ENCODE measurements at regions not wholly inside any gene's neighbourhood (a gene's known extent, or its start where the extent isn't known, plus 50 kb on each side); places are given as distances from the start of the nearest gene placed in this dataset.
"Not testable (repeated sequence)": the region's sequence is repeated elsewhere in the genome, so short reads cannot be mapped to it uniquely, and the experiment has no call there.

DNA sequence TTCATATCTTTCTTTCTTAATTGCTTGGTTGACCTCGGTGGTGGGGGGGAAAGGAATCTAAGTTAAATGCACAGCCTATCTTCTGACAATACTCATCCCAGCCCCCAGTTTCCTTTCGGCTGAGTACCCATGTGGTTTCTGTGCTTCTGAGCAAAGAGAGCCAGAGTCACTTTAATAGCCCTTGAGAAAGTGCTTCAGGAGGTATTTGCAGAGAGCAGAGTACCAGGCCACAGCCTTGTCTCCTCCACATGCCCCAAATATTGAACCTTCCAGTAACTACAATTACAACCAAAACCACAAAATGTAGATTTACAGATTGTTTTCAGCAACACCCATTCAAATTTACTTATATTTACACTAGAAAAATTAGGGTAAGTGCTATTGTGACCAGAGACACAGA, 647.4 kb downstream of the NR2F2 start:
- peaks cover 0 to 3% of the 10 kb centered on the region in 2 donors for H3K9me3 ChIP-seq (ENCODE audit: control insufficient read depth in 2 of 2, low read length in 2 of 2)
- H3K36me3 ChIP-seq (ENCODE audit: control insufficient read depth in 2 of 2, insufficient read depth in 2 of 2, low read length in 2 of 2) = no peaks in the 10 kb centered on the region
- no peak overlapping the region for H3K27ac ChIP-seq (ENCODE audit: low read depth in 2 of 2, low read length in 2 of 2)
- no peaks in the 10 kb centered on the region for H3K4me1 ChIP-seq (ENCODE audit: control insufficient read depth in 2 of 2, insufficient read depth in 2 of 2, low read length in 2 of 2)
- no peak overlapping the region for H3K4me3 ChIP-seq (ENCODE audit: low read length in 2 of 2)
- no peaks in the 10 kb centered on the region for H3K27me3 ChIP-seq (ENCODE audit: control insufficient read depth in 2 of 2, insufficient read depth in 2 of 2, low read length in 2 of 2)
- H3K9ac ChIP-seq (ENCODE audit: low read depth in 1 of 2, low read length in 2 of 2) = no peak overlapping the region

DNA sequence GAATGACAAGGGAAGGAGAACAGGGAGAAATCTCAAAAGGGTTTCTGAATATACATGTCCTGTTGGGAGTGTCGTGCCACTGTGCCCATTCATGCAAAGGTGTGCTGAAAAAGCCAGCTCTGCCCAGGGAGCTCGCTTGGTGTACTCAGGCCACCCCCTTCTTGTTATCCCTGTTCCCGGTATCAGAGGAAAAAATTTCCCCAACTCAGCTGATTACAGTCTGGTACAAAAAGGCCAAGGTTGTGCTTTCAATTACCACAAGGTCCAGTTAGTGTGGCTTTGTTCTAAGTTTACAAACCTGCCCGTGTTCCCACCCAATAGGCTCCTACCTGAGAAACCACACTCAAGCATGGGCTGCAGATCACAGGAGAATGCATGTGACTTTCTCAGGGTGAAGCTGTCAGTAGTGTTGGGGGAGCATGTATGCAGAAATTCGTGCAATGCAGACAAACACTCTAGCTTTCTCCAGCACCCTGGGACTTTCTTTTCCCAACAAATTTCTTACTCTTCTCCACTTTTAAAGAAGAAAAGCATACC, 648.5 kb downstream of the NR2F2 start:
- Histone ChIP-seq H3K4me1 (ENCODE audit: control insufficient read depth in 2 of 2, insufficient read depth in 2 of 2, low read length in 2 of 2) (no peaks in the 10 kb centered on the region), H3K27me3 (ENCODE audit: control insufficient read depth in 2 of 2, insufficient read depth in 2 of 2, low read length in 2 of 2) (no peaks in the 10 kb centered on the region), H3K36me3 (ENCODE audit: control insufficient read depth in 2 of 2, insufficient read depth in 2 of 2, low read length in 2 of 2) (no peaks in the 10 kb centered on the region), H3K27ac (ENCODE audit: low read depth in 2 of 2, low read length in 2 of 2) (no peak overlapping the region), H3K9ac (ENCODE audit: low read depth in 1 of 2, low read length in 2 of 2) (no peak overlapping the region), H3K9me3 (ENCODE audit: control insufficient read depth in 2 of 2, low read length in 2 of 2) (peaks cover 0 to 3% of the 10 kb centered on the region in 2 donors), H3K4me3 (ENCODE audit: low read length in 2 of 2) (no peak overlapping the region)

DNA sequence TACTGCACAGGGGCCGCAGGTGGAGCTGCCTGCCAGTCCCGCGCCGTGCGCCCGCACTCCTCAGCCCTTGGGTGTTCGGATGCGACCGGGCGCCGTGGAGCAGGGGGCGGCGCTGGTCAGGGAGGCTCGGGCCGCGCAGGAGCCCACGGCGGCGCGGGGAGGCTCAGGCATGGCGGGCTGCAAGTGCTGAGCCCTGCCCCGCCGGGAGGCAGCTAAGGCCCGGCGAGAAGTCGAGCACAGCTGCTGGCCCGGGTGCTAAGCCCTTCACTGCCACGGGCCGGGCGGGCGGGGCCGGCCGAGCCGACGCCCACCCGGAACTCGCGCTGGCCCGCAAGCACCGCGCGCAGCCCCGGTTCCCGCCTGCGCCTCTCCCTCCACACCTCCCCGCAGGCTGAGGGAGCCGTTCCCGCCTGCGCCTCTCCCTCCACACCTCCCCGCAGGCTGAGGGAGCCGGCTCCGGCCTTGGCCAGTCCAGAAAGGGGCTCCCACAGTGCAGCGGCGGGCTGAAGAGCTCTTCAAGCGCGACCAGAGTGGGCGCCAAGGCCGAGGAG, 653.7 kb downstream of the NR2F2 start:
- H3K4me3 ChIP-seq (ENCODE audit: low read length in 2 of 2); H3K36me3 ChIP-seq (ENCODE audit: control insufficient read depth in 2 of 2, insufficient read depth in 2 of 2, low read length in 2 of 2); H3K4me1 ChIP-seq (ENCODE audit: control insufficient read depth in 2 of 2, insufficient read depth in 2 of 2, low read length in 2 of 2); H3K9me3 ChIP-seq (ENCODE audit: control insufficient read depth in 2 of 2, low read length in 2 of 2); H3K27me3 ChIP-seq (ENCODE audit: control insufficient read depth in 2 of 2, insufficient read depth in 2 of 2, low read length in 2 of 2); H3K9ac ChIP-seq (ENCODE audit: low read depth in 1 of 2, low read length in 2 of 2); H3K27ac ChIP-seq (ENCODE audit: low read depth in 2 of 2, low read length in 2 of 2): not testable (repeated sequence)

DNA sequence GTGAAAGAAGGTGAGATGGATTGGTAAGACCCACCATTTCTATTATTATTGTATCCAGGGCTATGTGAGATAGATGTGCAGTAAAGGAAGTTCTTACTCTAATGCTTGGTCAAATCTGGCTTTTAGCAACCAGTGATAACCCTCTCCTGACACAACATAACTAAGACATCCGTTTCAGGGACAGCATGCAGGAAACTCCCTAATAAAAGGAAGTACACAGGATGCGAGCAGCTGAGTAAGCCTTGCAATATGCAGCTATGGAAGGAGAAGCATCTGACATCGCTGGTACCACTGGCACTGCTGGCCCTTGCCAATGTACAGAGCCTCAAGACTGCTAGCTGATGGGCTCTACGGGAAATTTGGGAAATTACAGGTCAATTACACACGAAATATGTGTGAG, 662.3 kb downstream of the NR2F2 start:
- Histone ChIP-seq H3K4me1 (ENCODE audit: control insufficient read depth in 2 of 2, insufficient read depth in 2 of 2, low read length in 2 of 2) (no peaks in the 10 kb centered on the region), H3K9me3 (ENCODE audit: control insufficient read depth in 2 of 2, low read length in 2 of 2) (peaks cover 0 to 5% of the 10 kb centered on the region in 2 donors), H3K27ac (ENCODE audit: low read depth in 2 of 2, low read length in 2 of 2) (no peak overlapping the region), H3K4me3 (ENCODE audit: low read length in 2 of 2) (no peak overlapping the region), H3K27me3 (ENCODE audit: control insufficient read depth in 2 of 2, insufficient read depth in 2 of 2, low read length in 2 of 2) (no peaks in the 10 kb centered on the region), H3K36me3 (ENCODE audit: control insufficient read depth in 2 of 2, insufficient read depth in 2 of 2, low read length in 2 of 2) (no peaks in the 10 kb centered on the region), H3K9ac (ENCODE audit: low read depth in 1 of 2, low read length in 2 of 2) (no peak overlapping the region)

DNA sequence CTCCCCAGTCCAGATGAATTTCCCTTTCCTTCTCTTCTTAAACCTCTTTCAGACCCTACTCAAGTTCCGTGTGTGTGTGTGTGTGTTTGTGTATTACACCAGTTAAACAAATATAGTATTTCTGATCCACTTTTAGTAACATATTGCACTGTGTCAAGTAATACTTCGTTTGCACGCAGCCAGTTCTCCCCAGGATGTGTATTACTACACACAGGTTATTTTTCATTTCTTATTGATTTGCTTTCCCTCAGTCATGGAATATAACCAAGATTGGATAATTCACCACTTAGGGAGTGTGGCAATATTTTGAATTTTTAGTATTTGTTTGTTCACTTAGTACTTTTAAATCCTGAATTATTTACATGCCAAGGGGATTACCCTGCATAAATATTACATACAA, 667.0 kb downstream of the NR2F2 start:
- H3K27ac ChIP-seq (ENCODE audit: low read depth in 2 of 2, low read length in 2 of 2) = no peak overlapping the region
- H3K36me3 ChIP-seq (ENCODE audit: control insufficient read depth in 2 of 2, insufficient read depth in 2 of 2, low read length in 2 of 2) = no peaks in the 10 kb centered on the region
- no peak overlapping the region for H3K9ac ChIP-seq (ENCODE audit: low read depth in 1 of 2, low read length in 2 of 2)
- H3K9me3 ChIP-seq (ENCODE audit: control insufficient read depth in 2 of 2, low read length in 2 of 2) = peaks cover 0 to 5% of the 10 kb centered on the region in 2 donors
- H3K4me3 ChIP-seq (ENCODE audit: low read length in 2 of 2) = no peak overlapping the region
- H3K27me3 ChIP-seq (ENCODE audit: control insufficient read depth in 2 of 2, insufficient read depth in 2 of 2, low read length in 2 of 2) = no peaks in the 10 kb centered on the region
- H3K4me1 ChIP-seq (ENCODE audit: control insufficient read depth in 2 of 2, insufficient read depth in 2 of 2, low read length in 2 of 2) = no peaks in the 10 kb centered on the region

DNA sequence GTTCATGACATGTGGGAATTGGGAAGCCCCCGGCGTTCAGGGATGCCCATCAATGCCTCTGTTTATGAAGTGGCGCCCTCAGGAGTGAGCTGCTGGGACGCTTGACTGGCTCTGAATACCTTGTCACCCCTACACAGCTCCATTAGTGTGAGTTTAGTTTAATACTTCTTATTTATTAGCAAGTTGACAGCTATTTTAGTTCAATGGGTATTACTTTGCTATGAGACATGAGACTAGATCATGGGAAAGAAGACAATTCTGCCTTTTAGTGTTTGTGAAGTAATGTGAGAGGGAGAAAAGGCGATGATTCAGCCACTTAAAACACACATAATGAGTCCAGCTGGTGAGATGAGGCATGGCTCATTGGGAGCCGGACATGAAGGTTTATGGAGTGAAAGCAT, 678.5 kb downstream of the NR2F2 start:
- Histone ChIP-seq H3K4me1 (ENCODE audit: control insufficient read depth in 2 of 2, insufficient read depth in 2 of 2, low read length in 2 of 2) (no peaks in the 10 kb centered on the region), H3K9ac (ENCODE audit: low read depth in 1 of 2, low read length in 2 of 2) (no peak overlapping the region), H3K36me3 (ENCODE audit: control insufficient read depth in 2 of 2, insufficient read depth in 2 of 2, low read length in 2 of 2) (no peaks in the 10 kb centered on the region), H3K27me3 (ENCODE audit: control insufficient read depth in 2 of 2, insufficient read depth in 2 of 2, low read length in 2 of 2) (no peaks in the 10 kb centered on the region), H3K27ac (ENCODE audit: low read depth in 2 of 2, low read length in 2 of 2) (no peak overlapping the region), H3K4me3 (ENCODE audit: low read length in 2 of 2) (no peak overlapping the region), H3K9me3 (ENCODE audit: control insufficient read depth in 2 of 2, low read length in 2 of 2) (no peaks in the 10 kb centered on the region)

DNA sequence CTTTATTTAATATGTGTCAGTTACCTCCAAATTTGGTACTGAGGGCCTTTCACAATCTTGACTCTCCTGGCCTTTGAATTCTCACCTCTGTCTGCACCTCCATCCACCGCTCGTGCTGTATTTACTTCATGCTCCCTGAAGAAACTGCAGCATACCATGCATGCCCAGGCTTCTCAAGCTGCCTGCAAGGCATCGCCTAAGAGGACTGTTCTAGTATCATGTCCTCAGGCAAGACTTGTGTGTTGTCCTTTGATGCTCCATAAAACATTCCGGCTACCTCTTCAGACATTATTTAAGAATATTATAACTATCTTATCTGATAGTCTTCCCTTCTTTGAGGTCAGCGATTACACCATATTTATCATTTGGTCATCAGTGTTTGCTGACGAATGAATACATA, 682.5 kb downstream of the NR2F2 start:
- no peak overlapping the region for H3K9ac ChIP-seq (ENCODE audit: low read depth in 1 of 2, low read length in 2 of 2)
- no peaks in the 10 kb centered on the region for H3K27me3 ChIP-seq (ENCODE audit: control insufficient read depth in 2 of 2, insufficient read depth in 2 of 2, low read length in 2 of 2)
- no peaks in the 10 kb centered on the region for H3K4me1 ChIP-seq (ENCODE audit: control insufficient read depth in 2 of 2, insufficient read depth in 2 of 2, low read length in 2 of 2)
- H3K36me3 ChIP-seq (ENCODE audit: control insufficient read depth in 2 of 2, insufficient read depth in 2 of 2, low read length in 2 of 2) = no peaks in the 10 kb centered on the region
- no peaks in the 10 kb centered on the region for H3K9me3 ChIP-seq (ENCODE audit: control insufficient read depth in 2 of 2, low read length in 2 of 2)
- H3K4me3 ChIP-seq (ENCODE audit: low read length in 2 of 2) = no peak overlapping the region
- H3K27ac ChIP-seq (ENCODE audit: low read depth in 2 of 2, low read length in 2 of 2) = no peak overlapping the region

DNA sequence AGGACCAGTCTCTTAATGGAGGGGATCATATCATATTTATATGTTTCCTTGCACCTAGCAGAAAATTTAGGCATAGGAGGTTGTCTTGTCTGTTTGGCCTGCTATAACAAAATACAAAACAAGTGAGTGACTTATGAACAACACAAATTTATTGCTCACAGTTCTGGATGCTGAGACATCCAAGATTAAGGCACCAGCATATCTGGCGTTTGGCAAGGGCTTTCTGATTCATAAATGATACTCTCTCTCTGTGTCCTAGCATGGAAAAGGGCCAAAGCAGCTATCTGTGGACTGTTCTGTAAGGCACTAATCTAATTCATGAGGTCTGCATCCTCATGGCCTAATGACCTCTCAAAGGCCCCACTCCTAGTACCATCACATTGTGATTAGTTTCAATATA, 683.0 kb downstream of the NR2F2 start:
- no peaks in the 10 kb centered on the region for H3K27me3 ChIP-seq (ENCODE audit: control insufficient read depth in 2 of 2, insufficient read depth in 2 of 2, low read length in 2 of 2)
- no peak overlapping the region for H3K4me3 ChIP-seq (ENCODE audit: low read length in 2 of 2)
- no peaks in the 10 kb centered on the region for H3K4me1 ChIP-seq (ENCODE audit: control insufficient read depth in 2 of 2, insufficient read depth in 2 of 2, low read length in 2 of 2)

DNA sequence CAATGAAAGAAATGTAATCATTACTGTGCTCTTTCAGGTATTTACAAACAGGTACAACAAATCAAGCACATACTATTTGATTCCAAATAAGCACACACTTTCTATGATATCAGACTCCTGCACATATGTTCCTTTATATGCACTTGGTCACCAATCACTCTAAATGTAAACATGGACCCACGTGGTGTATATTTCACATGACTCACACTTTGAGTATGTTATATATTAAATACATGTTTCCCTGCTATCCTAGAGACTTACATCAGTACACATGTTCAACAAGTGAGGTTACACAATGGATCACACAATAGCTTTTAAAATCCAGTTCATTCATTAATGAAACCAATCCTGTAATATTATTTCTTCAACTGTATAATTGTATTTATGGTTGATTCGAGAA, 683.5 kb downstream of the NR2F2 start:
- Histone ChIP-seq H3K4me1 (ENCODE audit: control insufficient read depth in 2 of 2, insufficient read depth in 2 of 2, low read length in 2 of 2) (no peaks in the 10 kb centered on the region), H3K9ac (ENCODE audit: low read depth in 1 of 2, low read length in 2 of 2) (no peak overlapping the region), H3K9me3 (ENCODE audit: control insufficient read depth in 2 of 2, low read length in 2 of 2) (no peaks in the 10 kb centered on the region), H3K4me3 (ENCODE audit: low read length in 2 of 2) (no peak overlapping the region), H3K27me3 (ENCODE audit: control insufficient read depth in 2 of 2, insufficient read depth in 2 of 2, low read length in 2 of 2) (no peaks in the 10 kb centered on the region), H3K27ac (ENCODE audit: low read depth in 2 of 2, low read length in 2 of 2) (no peak overlapping the region), H3K36me3 (ENCODE audit: control insufficient read depth in 2 of 2, insufficient read depth in 2 of 2, low read length in 2 of 2) (no peaks in the 10 kb centered on the region)

More for the DNA sequence above, 683.0 kb downstream of the NR2F2 start:
- no peaks in the 10 kb centered on the region for H3K36me3 ChIP-seq (ENCODE audit: control insufficient read depth in 2 of 2, insufficient read depth in 2 of 2, low read length in 2 of 2)
- no peak overlapping the region for H3K27ac ChIP-seq (ENCODE audit: low read depth in 2 of 2, low read length in 2 of 2)
- H3K9ac ChIP-seq (ENCODE audit: low read depth in 1 of 2, low read length in 2 of 2) = no peak overlapping the region
- no peaks in the 10 kb centered on the region for H3K9me3 ChIP-seq (ENCODE audit: control insufficient read depth in 2 of 2, low read length in 2 of 2)

DNA sequence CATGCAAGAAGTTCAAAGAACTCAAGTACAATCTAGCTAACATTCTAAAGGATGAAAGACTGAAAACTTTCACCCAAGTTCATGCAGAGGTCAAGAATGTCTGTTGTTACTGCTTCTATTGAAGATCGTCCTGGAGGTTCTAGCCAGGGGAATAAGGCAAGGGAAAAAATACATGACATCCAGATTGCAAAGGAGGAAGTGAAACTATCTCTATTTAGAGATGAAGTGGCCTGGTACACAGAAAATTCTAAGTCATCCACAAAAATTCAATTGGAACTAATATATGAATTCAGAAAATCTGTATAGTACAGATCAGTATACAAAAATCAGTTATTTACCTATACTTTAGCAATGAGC, 693.0 kb downstream of the NR2F2 start:
- no peaks in the 10 kb centered on the region for H3K9me3 ChIP-seq (ENCODE audit: control insufficient read depth in 2 of 2, low read length in 2 of 2)
- no peaks in the 10 kb centered on the region for H3K4me1 ChIP-seq (ENCODE audit: control insufficient read depth in 2 of 2, insufficient read depth in 2 of 2, low read length in 2 of 2)
- H3K9ac ChIP-seq (ENCODE audit: low read depth in 1 of 2, low read length in 2 of 2) = no peak overlapping the region
- H3K27me3 ChIP-seq (ENCODE audit: control insufficient read depth in 2 of 2, insufficient read depth in 2 of 2, low read length in 2 of 2) = no peaks in the 10 kb centered on the region
- no peak overlapping the region for H3K4me3 ChIP-seq (ENCODE audit: low read length in 2 of 2)
- no peaks in the 10 kb centered on the region for H3K36me3 ChIP-seq (ENCODE audit: control insufficient read depth in 2 of 2, insufficient read depth in 2 of 2, low read length in 2 of 2)
- H3K27ac ChIP-seq (ENCODE audit: low read depth in 2 of 2, low read length in 2 of 2) = no peak overlapping the region

DNA sequence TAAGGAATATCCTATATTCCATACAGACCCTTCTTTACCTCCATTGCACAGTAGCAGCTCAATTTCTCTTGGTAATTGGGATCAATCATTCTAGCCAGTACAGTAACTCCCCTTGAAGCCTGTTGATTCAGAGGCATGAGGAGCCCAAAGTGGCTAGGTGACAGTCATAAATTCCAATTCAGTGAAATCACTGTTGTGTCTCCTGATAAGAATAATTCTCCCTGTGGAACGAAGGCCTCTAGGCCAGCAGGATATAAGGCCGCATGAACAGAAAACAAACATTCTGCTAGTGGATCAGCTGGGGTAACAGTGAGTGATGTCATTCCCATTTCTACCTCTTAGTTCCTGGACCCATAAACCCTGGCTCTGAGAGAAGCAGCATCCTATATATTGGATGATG, 696.3 kb downstream of the NR2F2 start:
- Histone ChIP-seq H3K27ac (ENCODE audit: low read depth in 2 of 2, low read length in 2 of 2) (no peak overlapping the region), H3K9me3 (ENCODE audit: control insufficient read depth in 2 of 2, low read length in 2 of 2) (peaks cover 0 to 7% of the 10 kb centered on the region in 2 donors), H3K4me1 (ENCODE audit: control insufficient read depth in 2 of 2, insufficient read depth in 2 of 2, low read length in 2 of 2) (no peaks in the 10 kb centered on the region), H3K36me3 (ENCODE audit: control insufficient read depth in 2 of 2, insufficient read depth in 2 of 2, low read length in 2 of 2) (no peaks in the 10 kb centered on the region), H3K9ac (ENCODE audit: low read depth in 1 of 2, low read length in 2 of 2) (no peak overlapping the region), H3K4me3 (ENCODE audit: low read length in 2 of 2) (no peak overlapping the region), H3K27me3 (ENCODE audit: control insufficient read depth in 2 of 2, insufficient read depth in 2 of 2, low read length in 2 of 2) (no peaks in the 10 kb centered on the region)
